MCF 10A (cell line): ENCODE measurements at regions not wholly inside any gene's neighbourhood (a gene's known extent, or its start where the extent isn't known, plus 50 kb on each side); places are given as distances from the start of the nearest gene placed in this dataset.
"Not testable (repeated sequence)": the region's sequence is repeated elsewhere in the genome, so short reads cannot be mapped to it uniquely, and the experiment has no call there.

Experiments used
- BruUV-seq: library from RNA; stranded (reverse); fragments of 400-500 nt; replicated peaks from 2 replicates; lab custom pipeline; 2021; lab: Mats Ljungman, UMichigan
- CTCF ChIA-PET: fragments of 300-600 bp; sonication (Branson Sonifier 250); formaldehyde crosslinking; extraction: SDS; loops from one replicate; lab custom pipeline; 2021; ENCODE audit warnings: antibody characterized with exemption, inconsistent platforms; lab: Yijun Ruan, JAX
- POLR2A ChIA-PET: fragments of 300-600, 350-650 bp; sonication (Branson Sonifier 250); formaldehyde crosslinking; extraction: SDS; loops from one replicate; lab custom pipeline; 2020; ENCODE audit warnings: antibody characterized with exemption, inconsistent platforms; lab: Yijun Ruan, JAX
- DNase-seq: peaks from one replicate; pipeline ENCODE4 v3.0.0-alpha.2; 2018; ENCODE audit not compliant: unreplicated experiment
- H3K27ac Mint-ChIP-seq: one replicate; pipeline ENCODE4 v1.8.0; 2022; ENCODE audit warnings: mild to moderate bottlenecking, low read depth, mixed read lengths; ENCODE audit not compliant: unreplicated experiment
- H3K27me3 Mint-ChIP-seq: one replicate; pipeline ENCODE4 v1.8.0; 2022; ENCODE audit warnings: mixed read lengths; ENCODE audit not compliant: insufficient read depth, unreplicated experiment
- H3K36me3 Mint-ChIP-seq: one replicate; pipeline ENCODE4 v1.8.0; 2022; ENCODE audit warnings: mild to moderate bottlenecking, moderate library complexity, mixed read lengths; ENCODE audit not compliant: insufficient read depth, unreplicated experiment
- H3K4me1 Mint-ChIP-seq: one replicate; pipeline ENCODE4 v1.8.0; 2022; ENCODE audit warnings: mixed read lengths; ENCODE audit not compliant: insufficient read depth, unreplicated experiment
- H3K4me3 Mint-ChIP-seq: one replicate; pipeline ENCODE4 v1.8.0; 2022; ENCODE audit warnings: mild to moderate bottlenecking, moderate library complexity, mixed read lengths; ENCODE audit not compliant: unreplicated experiment
- H3K9me3 Mint-ChIP-seq: one replicate; pipeline ENCODE4 v1.8.0; 2022; ENCODE audit warnings: mixed read lengths; ENCODE audit not compliant: unreplicated experiment
- CTCF ChIP-seq: fragments of 200-600 bp; IDR thresholded peaks from one replicate; pipeline ENCODE4 v1.8.0; 2022; ENCODE audit warnings: antibody characterized with exemption, mild to moderate bottlenecking; ENCODE audit not compliant: unreplicated experiment
- intact Hi-C: fragments of 100-400 bp; cut with micrococcal nuclease; formaldehyde crosslinking; loops from 2 replicates; pipeline ENCODE4 v1.14.1; 2022

- H3K27me3 Mint-ChIP-seq = no peaks in the 10 kb centered on the region
- CTCF ChIA-PET = interaction anchor here (0.5 to 1.1 kb wide), 3 partner anchors 16 to 1189 kb away, joined by 3 to 4 read pairs (median 3); no protein-coding TSS in a partner anchor
- peak; percentile 17 for TF ChIP-seq CTCF
- H3K27ac Mint-ChIP-seq = peak overlapping the region; percentile 4
- peaks cover 14% of the 10 kb centered on the region for H3K4me1 Mint-ChIP-seq
- peak; percentile 34 for DNase-seq
- intact Hi-C loops = no loop called here
- H3K36me3 Mint-ChIP-seq = no peaks in the 10 kb centered on the region
- peaks cover 7% of the 10 kb centered on the region for H3K9me3 Mint-ChIP-seq
- POLR2A ChIA-PET = no interaction called here
- no TSS peak for BruUV-seq
- H3K4me3 Mint-ChIP-seq = no peak overlapping the region
Measured at GRCh38 chr1:80155371-80155770, 1148.8 kb upstream of the ADGRL4 start.

- Mint-ChIP-seq H3K27ac (no peak overlapping the region), H3K4me3 (no peak overlapping the region), H3K36me3 (no peaks in the 10 kb centered on the region), H3K9me3 (peaks cover 7% of the 10 kb centered on the region), H3K27me3 (no peaks in the 10 kb centered on the region), H3K4me1 (peaks cover 14% of the 10 kb centered on the region)
- TF ChIP-seq CTCF = no peak
- intact Hi-C loops = no loop called here
- ChIA-PET POLR2A (no interaction called here), CTCF (interaction anchor here (0.6 to 1.1 kb wide), 4 partner anchors 17 to 1767 kb away, joined by 3 to 4 read pairs (median 3); no protein-coding TSS in a partner anchor)
- DNase-seq = no peak
- BruUV-seq = no TSS peak
Measured at GRCh38 chr1:80154176-80154575, 1147.6 kb upstream of the ADGRL4 start.

- no TSS peak for BruUV-seq
- DNase-seq = no peak
- Mint-ChIP-seq H3K9me3 (peaks cover 7% of the 10 kb centered on the region), H3K4me3 (no peak overlapping the region), H3K36me3 (no peaks in the 10 kb centered on the region), H3K27ac (no peak overlapping the region), H3K27me3 (no peaks in the 10 kb centered on the region), H3K4me1 (peaks cover 12% of the 10 kb centered on the region)
- CTCF ChIA-PET = interaction anchor here (1.0 to 1.1 kb wide), 2 partner anchors 185 to 653 kb away, joined by 3 to 4 read pairs; no protein-coding TSS in a partner anchor
- intact Hi-C loops = no loop called here
- TF ChIP-seq CTCF = no peak
- POLR2A ChIA-PET = no interaction called here
Measured at GRCh38 chr1:80153762-80154161, 1147.2 kb upstream of the ADGRL4 start.

- Mint-ChIP-seq H3K27ac (no peak overlapping the region), H3K36me3 (no peaks in the 10 kb centered on the region), H3K4me1 (no peaks in the 10 kb centered on the region), H3K4me3 (no peak overlapping the region), H3K9me3 (no peaks in the 10 kb centered on the region), H3K27me3 (no peaks in the 10 kb centered on the region)
- no peak for TF ChIP-seq CTCF
- no peak for DNase-seq
- BruUV-seq = no TSS peak
- CTCF ChIA-PET = no interaction called here
- intact Hi-C loops = no loop called here
- POLR2A ChIA-PET = no interaction called here
Measured at GRCh38 chr1:80143361-80143760, 1136.8 kb upstream of the ADGRL4 start.

- H3K27ac Mint-ChIP-seq, H3K27me3 Mint-ChIP-seq, H3K36me3 Mint-ChIP-seq, H3K4me1 Mint-ChIP-seq, intact Hi-C loops, DNase-seq, CTCF ChIA-PET, POLR2A ChIA-PET, BruUV-seq, H3K4me3 Mint-ChIP-seq, H3K9me3 Mint-ChIP-seq: not testable (repeated sequence)
Measured at GRCh38 chr1:80137946-80138602, 1131.5 kb upstream of the ADGRL4 start.
